ENCODE measurements at regions not wholly inside any gene's neighbourhood (a gene's known extent, or its start where the extent isn't known, plus 50 kb on each side); places are given as distances from the start of the nearest gene placed in this dataset.
"Not testable (repeated sequence)": the region's sequence is repeated elsewhere in the genome, so short reads cannot be mapped to it uniquely, and the experiment has no call there.

- 85% methylated on average over 2 of the region's 2 CpGs for WGBS, 2 donors
- TF ChIP-seq CTCF (IDR thresholded peaks at IDR 0.05) (no peak), POLR2A (IDR thresholded peaks at IDR 0.05) (no peak)
- intact Hi-C loops (cut with DNase I; ENCODE audit: low total_unique reads) = loop anchor here (5.0 kb wide), 1 partner anchor 728 kb away; no protein-coding TSS in a partner anchor
- no peak overlapping the region for H3K4me3 ChIP-seq (ENCODE audit: low read depth, poor library complexity, severe bottlenecking)
- DNase-seq (ENCODE audit: low spot score in 2 of 2) = no peak
Measured at GRCh38 chr14:87380054-87380453, 612.9 kb downstream of the GALC start.

GRCh38 chr14:87368751-87369150 is 624.2 kb downstream of the GALC start:
- no peak overlapping the region for H3K4me3 ChIP-seq (ENCODE audit: low read depth, poor library complexity, severe bottlenecking)
- TF ChIP-seq CTCF (IDR thresholded peaks at IDR 0.05) (no peak), POLR2A (IDR thresholded peaks at IDR 0.05) (no peak)
- intact Hi-C loops (cut with DNase I; ENCODE audit: low total_unique reads) = loop anchor here (10.0 kb wide), 1 partner anchor 324 kb away; no protein-coding TSS in a partner anchor
- DNase-seq (ENCODE audit: low spot score in 2 of 2) = no peak
- 54 to 60% methylated on average over 2 of the region's 2 CpGs for WGBS, 2 donors

GRCh38 chr14:87360246-87360645 is 632.7 kb downstream of the GALC start:
- DNase-seq (ENCODE audit: low spot score in 2 of 2); H3K4me3 ChIP-seq (ENCODE audit: low read depth, poor library complexity, severe bottlenecking): not testable (repeated sequence)
- intact Hi-C loops (cut with DNase I; ENCODE audit: low total_unique reads) = loop anchor here (10.0 kb wide), 1 partner anchor 315 kb away; no protein-coding TSS in a partner anchor
- WGBS, 2 donors = 88 to 90% methylated on average over 8 of the region's 8 CpGs

- no peak overlapping the region for H3K4me3 ChIP-seq (ENCODE audit: low read depth, poor library complexity, severe bottlenecking)
- WGBS, 2 donors = 70 to 80% methylated on average over 7 of the region's 7 CpGs
Measured at GRCh38 chr14:87351007-87351406, 642.0 kb downstream of the GALC start.

GRCh38 chr14:87349921-87350320 is 643.1 kb downstream of the GALC start:
- 92 to 94% methylated on average over 3 of the region's 3 CpGs for WGBS, 2 donors
- TF ChIP-seq CTCF (IDR thresholded peaks at IDR 0.05) (no peak), POLR2A (IDR thresholded peaks at IDR 0.05) (no peak)
- no peak for DNase-seq (ENCODE audit: low spot score in 2 of 2)
- intact Hi-C loops (cut with DNase I; ENCODE audit: low total_unique reads) = no loop called here
- no peak overlapping the region for H3K4me3 ChIP-seq (ENCODE audit: low read depth, poor library complexity, severe bottlenecking)

More at GRCh38 chr14:87351007-87351406, 642.0 kb downstream of the GALC start:
- DNase-seq (ENCODE audit: low spot score in 2 of 2) = no peak
- TF ChIP-seq CTCF (IDR thresholded peaks at IDR 0.05) (no peak), POLR2A (IDR thresholded peaks at IDR 0.05) (no peak)
- intact Hi-C loops (cut with DNase I; ENCODE audit: low total_unique reads) = no loop called here

- TF ChIP-seq CTCF (IDR thresholded peaks at IDR 0.05) = no peak
- no peak for TF ChIP-seq POLR2A (IDR thresholded peaks at IDR 0.05)
- no peak for DNase-seq (ENCODE audit: low spot score in 2 of 2)
- H3K4me3 ChIP-seq (ENCODE audit: low read depth, poor library complexity, severe bottlenecking) = no peak overlapping the region
- 59 to 79% methylated on average over 3 of the region's 3 CpGs for WGBS, 2 donors
- intact Hi-C loops (cut with DNase I; ENCODE audit: low total_unique reads) = no loop called here
Measured at GRCh38 chr14:87343652-87344051, 649.3 kb downstream of the GALC start.
